ENCODE measurements at regions not wholly inside any gene's neighbourhood (a gene's known extent, or its start where the extent isn't known, plus 50 kb on each side); places are given as distances from the start of the nearest gene placed in this dataset.

DNA sequence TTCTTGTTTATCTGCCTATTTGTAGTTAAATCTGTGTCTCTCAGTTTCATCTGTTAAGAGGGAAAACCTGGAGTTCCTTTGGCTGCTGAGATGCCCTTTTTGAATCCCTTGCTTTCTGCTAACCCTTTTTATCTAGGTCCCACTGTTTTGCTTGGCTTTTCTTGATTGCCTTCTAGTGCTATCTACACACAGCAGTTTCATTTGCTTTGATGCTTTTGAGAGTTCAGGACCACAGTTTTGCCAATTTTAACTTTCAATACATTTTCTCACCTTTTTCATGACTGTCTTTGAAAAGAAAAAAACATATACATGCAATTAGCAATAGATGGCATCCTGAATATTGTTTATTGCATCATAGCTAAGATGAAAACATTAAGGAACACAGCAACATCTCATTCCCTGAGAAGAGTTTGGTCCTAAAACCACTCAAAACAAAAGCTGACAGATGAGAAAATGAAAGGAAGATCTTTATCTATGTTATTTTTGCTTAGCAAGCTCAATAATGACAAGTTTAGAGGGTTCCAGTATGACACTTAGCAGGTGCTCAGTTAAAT lies 241.4 kb upstream of the MEX3C start:
- DNase-seq, result no peak
- Mint-ChIP-seq H3K4me1 (ENCODE audit: low read depth) (no peaks in the 10 kb centered on the region), H3K27ac (no peak overlapping the region), H3K4me3 (no peak overlapping the region), H3K9me3 (peaks cover 34% of the 10 kb centered on the region), H3K36me3 (ENCODE audit: low read depth) (no peaks in the 10 kb centered on the region), H3K27me3 (ENCODE audit: insufficient read depth) (no peaks in the 10 kb centered on the region)
- TF ChIP-seq, protein P1, sequence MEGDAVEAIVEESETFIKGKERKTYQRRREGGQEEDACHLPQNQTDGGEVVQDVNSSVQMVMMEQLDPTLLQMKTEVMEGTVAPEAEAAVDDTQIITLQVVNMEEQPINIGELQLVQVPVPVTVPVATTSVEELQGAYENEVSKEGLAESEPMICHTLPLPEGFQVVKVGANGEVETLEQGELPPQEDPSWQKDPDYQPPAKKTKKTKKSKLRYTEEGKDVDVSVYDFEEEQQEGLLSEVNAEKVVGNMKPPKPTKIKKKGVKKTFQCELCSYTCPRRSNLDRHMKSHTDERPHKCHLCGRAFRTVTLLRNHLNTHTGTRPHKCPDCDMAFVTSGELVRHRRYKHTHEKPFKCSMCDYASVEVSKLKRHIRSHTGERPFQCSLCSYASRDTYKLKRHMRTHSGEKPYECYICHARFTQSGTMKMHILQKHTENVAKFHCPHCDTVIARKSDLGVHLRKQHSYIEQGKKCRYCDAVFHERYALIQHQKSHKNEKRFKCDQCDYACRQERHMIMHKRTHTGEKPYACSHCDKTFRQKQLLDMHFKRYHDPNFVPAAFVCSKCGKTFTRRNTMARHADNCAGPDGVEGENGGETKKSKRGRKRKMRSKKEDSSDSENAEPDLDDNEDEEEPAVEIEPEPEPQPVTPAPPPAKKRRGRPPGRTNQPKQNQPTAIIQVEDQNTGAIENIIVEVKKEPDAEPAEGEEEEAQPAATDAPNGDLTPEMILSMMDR (IDR thresholded peaks at IDR 0.05), result no peak

DNA sequence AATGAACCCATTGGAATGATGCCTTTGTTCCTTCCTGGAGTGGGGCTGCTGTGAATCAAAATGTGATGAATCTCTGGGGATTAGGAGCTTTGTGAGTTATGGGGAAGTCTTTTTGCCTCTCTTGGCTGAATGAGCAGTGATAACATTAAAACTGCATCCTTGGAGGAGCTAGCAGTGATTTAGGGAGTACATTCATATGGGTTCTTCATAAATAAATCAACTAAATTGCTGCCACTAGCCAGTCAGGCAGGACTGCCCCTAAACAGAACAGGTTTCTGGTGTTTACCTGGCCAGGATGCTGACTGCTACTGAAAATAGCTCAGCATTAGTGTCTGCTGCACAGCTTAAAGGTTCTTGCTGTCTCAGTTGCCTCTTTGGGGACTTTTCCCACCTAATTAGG lies 244.5 kb upstream of the MEX3C start:
- Mint-ChIP-seq H3K36me3 (ENCODE audit: low read depth) (no peaks in the 10 kb centered on the region), H3K4me1 (ENCODE audit: low read depth) (no peaks in the 10 kb centered on the region), H3K9me3 (peaks cover 35% of the 10 kb centered on the region), H3K27me3 (ENCODE audit: insufficient read depth) (peaks cover 1% of the 10 kb centered on the region; the same call in 1 of the 2 replicates), H3K27ac (no peak overlapping the region), H3K4me3 (no peak overlapping the region)
- DNase-seq, result no peak
- TF ChIP-seq, protein P1 (IDR thresholded peaks at IDR 0.05), result no peak

GRCh38 chr18:51446571-51447210 lies 249.2 kb upstream of the MEX3C start:
- Mint-ChIP-seq H3K36me3 (ENCODE audit: low read depth) (no peaks in the 10 kb centered on the region), H3K27me3 (ENCODE audit: insufficient read depth) (peaks cover 1% of the 10 kb centered on the region; the same call in 1 of the 2 replicates), H3K4me3 (no peak overlapping the region), H3K27ac (no peak overlapping the region), H3K4me1 (ENCODE audit: low read depth) (no peaks in the 10 kb centered on the region), H3K9me3 (peaks cover 47% of the 10 kb centered on the region)
- no peak for DNase-seq
- TF ChIP-seq, protein P1 (IDR thresholded peaks at IDR 0.05), result no peak

GRCh38 chr18:51447351-51448342 lies 250.2 kb upstream of the MEX3C start:
- peaks cover 1% of the 10 kb centered on the region; the same call in 1 of the 2 replicates for H3K27me3 Mint-ChIP-seq (ENCODE audit: insufficient read depth)
- TF ChIP-seq, protein P1 (IDR thresholded peaks at IDR 0.05), result no peak
- H3K4me1 Mint-ChIP-seq (ENCODE audit: low read depth), result no peaks in the 10 kb centered on the region
- no peak overlapping the region for H3K27ac Mint-ChIP-seq
- DNase-seq, result no peak
- H3K4me3 Mint-ChIP-seq, result no peak overlapping the region
- H3K9me3 Mint-ChIP-seq, result peaks cover 47% of the 10 kb centered on the region
- no peaks in the 10 kb centered on the region for H3K36me3 Mint-ChIP-seq (ENCODE audit: low read depth)

DNA sequence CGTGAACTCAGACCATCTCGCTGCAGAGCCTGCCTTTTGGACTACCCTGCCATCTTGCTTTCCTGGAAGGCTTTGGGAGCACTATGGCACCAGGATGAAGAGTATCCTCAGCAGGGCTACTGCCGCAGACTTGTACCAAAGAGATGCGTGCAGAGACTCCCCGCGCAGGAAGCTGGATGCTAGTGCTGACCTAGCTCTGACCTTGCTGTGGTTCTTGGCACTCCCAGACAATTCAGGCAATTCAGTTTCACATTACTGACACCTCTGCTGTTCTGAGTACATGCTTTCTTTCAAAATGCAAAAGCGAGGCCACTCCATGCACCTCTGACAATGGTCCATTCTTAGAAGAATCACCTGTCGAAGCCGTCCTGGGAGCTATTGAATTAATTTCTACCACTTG lies 251.5 kb upstream of the MEX3C start:
- Mint-ChIP-seq H3K4me1 (ENCODE audit: low read depth) (no peaks in the 10 kb centered on the region), H3K9me3 (peaks cover 38% of the 10 kb centered on the region), H3K27ac (no peak overlapping the region), H3K27me3 (ENCODE audit: insufficient read depth) (peaks cover 1% of the 10 kb centered on the region; the same call in 1 of the 2 replicates), H3K36me3 (ENCODE audit: low read depth) (no peaks in the 10 kb centered on the region), H3K4me3 (no peak overlapping the region)
- no peak for DNase-seq
- TF ChIP-seq, protein P1 (IDR thresholded peaks at IDR 0.05), result no peak

Data from HFFc6 (cell line).